Activated CD8-positive, alpha-beta memory T cell treated with anti-CD3 and anti-CD28 coated beads for 36 hours (primary cell): ENCODE measurements at regions not wholly inside any gene's neighbourhood (a gene's known extent, or its start where the extent isn't known, plus 50 kb on each side); places are given as distances from the start of the nearest gene placed in this dataset.

Experiments used
- CTCF ChIA-PET: fragments of 350-600 bp; sonication (Branson Sonifier 250); formaldehyde crosslinking; loops from one replicate; lab custom pipeline; 2021; ENCODE audit warnings: antibody characterized with exemption; lab: Charles Lee
- POLR2A ChIA-PET: fragments of 350-600 bp; sonication (Branson Sonifier 250); formaldehyde crosslinking; loops from one replicate; lab custom pipeline; 2021; ENCODE audit warnings: antibody characterized with exemption; lab: Charles Lee

DNA sequence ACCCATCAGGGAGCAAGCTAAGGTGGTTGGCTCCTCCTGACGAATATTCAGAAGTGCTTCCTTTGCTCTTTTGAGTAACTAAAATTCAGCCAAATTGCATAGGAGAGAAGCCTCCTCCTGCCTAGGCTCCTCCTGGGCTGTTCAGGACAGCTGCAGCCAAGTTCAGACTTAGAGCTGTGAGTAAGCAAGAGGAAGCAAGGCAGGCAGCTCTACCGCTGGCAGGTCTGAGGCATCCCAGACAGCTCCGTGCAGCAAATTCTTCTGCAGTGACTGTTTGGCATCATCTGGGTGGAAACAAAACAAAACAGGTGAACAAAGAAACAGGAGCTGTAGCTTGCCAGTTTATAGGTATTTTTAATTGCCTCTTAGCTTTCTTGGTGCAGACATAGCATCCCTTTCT, 421.0 kb downstream of the GADD45G start:
- ChIA-PET CTCF (interaction anchor here (0.6 kb wide), 1 partner anchor 41 kb away, joined by 3 read pairs; no protein-coding TSS in a partner anchor), POLR2A (no interaction called here)

DNA sequence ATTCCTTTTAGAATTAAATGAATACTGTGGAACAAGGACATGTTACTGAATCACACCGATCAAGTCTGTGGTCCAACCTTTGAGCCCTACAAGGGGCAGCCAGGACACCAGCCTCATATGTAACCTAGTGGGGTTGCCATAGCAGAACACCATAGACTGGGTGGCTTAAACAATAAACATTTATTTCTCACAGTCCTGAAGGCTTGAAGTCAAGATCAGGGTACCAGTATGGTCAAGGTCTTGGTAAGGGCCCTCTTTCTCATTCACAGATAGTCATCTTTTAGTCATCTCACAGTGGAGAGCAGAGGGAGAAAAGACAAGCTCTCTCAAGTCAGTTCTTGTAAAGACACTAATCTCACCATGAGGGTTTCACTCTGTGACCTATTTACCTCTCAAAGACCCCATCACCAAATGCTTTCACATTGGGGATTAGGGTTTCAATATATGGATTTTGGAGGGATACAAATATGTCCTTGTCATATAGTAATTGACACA, 422.5 kb downstream of the GADD45G start:
- ChIA-PET CTCF (no interaction called here), POLR2A (no interaction called here)

DNA sequence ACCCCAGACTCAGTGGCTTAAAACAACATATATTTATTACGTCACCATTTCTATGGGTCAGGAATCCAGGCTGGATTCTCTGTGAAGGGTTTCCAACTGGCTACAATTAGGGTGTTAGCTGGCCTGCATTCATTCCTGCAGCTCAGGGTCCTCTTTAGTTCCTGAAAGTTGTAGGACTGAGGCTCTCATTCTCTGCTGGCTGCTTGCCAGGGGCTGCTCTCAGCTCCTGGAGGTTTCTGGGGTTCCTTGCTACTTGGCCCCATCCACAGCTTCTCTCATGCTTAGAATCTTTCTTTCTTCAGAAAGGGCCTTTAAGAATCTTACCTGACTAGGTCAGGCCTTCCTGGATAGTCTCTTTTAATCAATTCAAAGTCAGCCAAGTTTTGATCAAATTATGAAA, 424.6 kb downstream of the GADD45G start:
- ChIA-PET CTCF (no interaction called here), POLR2A (no interaction called here)

- CTCF ChIA-PET = no interaction called here
- POLR2A ChIA-PET = no interaction called here
Measured at GRCh38 chr9:90029996-90030395, 425.2 kb downstream of the GADD45G start.

GRCh38 chr9:90032296-90033027, 427.6 kb downstream of the GADD45G start:
- ChIA-PET POLR2A (no interaction called here), CTCF (no interaction called here)

DNA sequence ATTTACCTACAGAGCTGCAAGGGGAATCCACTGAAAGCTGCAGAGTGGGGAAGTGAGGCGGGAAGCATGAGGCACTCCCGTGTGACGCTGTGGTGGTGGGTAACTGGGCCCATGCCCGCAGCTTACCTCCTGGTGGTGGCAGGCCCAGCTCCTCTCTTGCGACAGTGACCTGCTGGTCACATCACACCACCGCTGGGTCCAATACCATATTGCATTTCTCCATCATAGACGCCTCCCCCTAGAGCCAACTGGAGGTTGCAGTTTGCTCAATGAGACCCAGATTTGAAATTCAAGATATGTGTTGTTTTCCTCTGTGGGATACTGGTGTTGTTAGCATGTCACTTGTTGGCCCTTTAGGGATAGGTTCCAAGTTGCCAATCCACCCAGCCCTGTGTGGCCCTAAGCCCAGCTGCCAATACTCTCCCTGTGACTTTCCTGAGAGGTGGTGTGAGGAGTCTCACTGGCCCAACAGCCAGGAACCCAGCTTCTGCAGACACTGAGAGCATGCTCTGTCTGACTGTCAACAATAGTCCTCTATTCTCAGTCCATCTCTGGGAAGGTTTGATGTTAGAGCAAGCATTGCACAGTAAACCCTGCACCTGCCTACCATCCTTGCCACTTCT, 428.3 kb downstream of the GADD45G start:
- POLR2A ChIA-PET = no interaction called here
- CTCF ChIA-PET = no interaction called here

GRCh38 chr9:90034071-90034470, 429.3 kb downstream of the GADD45G start:
- POLR2A ChIA-PET = no interaction called here

GRCh38 chr9:90035471-90035870, 430.7 kb downstream of the GADD45G start:
- CTCF ChIA-PET = no interaction called here
- POLR2A ChIA-PET = no interaction called here

More at GRCh38 chr9:90034071-90034470, 429.3 kb downstream of the GADD45G start:
- CTCF ChIA-PET = no interaction called here

DNA sequence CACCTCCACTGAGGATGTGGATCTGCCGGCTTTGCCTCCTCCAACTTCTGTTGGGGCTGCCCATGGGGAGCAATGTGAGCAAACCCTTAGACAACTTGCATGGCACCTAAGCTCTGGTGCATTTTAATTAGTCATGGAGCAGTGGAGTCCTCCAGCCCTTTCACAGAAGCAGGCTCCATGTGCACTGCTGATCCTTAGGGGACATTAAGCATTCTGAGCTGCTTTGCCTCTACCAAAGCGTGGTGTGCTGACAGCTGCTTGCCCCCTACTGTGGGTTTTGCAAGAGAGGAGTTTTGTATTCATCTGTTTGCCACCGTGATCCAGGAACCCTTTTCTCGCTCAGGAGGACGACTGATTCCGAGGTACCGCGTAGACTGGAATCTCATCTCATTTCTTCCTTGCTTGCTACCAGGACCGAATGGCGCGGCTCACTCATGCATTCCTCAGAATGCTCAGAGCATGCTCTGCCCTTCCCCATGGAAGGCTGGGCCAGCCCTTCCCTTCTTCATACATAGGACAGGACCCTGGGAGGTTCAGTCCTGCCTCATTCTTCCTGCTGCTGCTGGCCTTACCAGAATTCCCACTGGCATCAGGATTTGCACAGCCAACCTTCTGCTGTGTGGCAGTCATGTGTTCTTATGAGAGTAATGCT, 432.5 kb downstream of the GADD45G start:
- POLR2A ChIA-PET = no interaction called here
- CTCF ChIA-PET = no interaction called here

DNA sequence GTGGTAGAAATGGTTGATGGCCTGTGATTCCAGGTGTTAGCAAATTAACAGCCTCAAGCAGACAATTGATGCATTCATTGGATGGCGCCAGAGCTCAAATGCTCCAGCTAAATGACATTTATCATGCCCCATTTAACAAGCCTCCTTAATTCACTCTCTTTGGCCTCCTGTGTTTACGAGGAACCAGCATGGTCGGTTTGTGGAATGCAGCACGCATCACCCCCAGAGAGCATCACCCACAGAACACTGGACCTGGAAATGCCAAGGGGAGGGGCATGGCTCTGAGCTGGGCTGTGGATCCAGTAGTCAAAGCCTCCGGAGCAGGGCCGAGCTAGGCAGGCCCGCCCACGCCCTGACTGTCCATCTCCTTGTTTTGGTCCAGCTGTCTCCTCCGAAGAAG, 434.0 kb downstream of the GADD45G start:
- POLR2A ChIA-PET = no interaction called here
- CTCF ChIA-PET = interaction anchor here (0.8 kb wide), 1 partner anchor 119 kb away, joined by 3 read pairs; no protein-coding TSS in a partner anchor

GRCh38 chr9:90044263-90044662, 439.5 kb downstream of the GADD45G start:
- POLR2A ChIA-PET = no interaction called here
- CTCF ChIA-PET = no interaction called here

DNA sequence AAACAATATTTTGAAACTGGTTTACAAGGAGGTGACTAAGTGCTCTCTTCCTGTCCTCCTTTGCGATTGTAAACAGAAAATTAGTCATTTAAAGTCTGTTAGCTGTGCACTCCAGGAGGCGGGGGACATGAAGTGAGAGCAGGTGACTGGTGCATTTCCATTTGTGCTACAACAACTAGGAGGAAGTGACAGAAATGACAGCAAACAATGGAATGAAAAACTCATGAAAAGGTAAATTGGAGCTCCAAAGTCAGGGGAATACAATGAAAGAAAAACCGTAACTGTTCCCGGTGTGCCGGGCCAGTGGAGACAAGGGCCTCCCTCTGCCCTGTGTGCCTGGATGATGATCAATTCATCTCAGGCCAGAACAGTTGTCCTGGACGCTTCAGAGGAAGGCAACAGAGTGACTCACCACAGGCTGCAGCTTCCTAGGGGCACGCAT, 439.9 kb downstream of the GADD45G start:
- POLR2A ChIA-PET = interaction anchor here (0.7 kb wide), 1 partner anchor 92 kb away, joined by 3 read pairs; no protein-coding TSS in a partner anchor
- CTCF ChIA-PET = no interaction called here

GRCh38 chr9:90046317-90046861, 441.6 kb downstream of the GADD45G start:
- POLR2A ChIA-PET = interaction anchor here (0.6 kb wide), 2 partner anchors 29 to 47 kb away, joined by 3 to 4 read pairs; no protein-coding TSS in a partner anchor

GRCh38 chr9:90047828-90048227, 443.0 kb downstream of the GADD45G start:
- POLR2A ChIA-PET = no interaction called here

More at GRCh38 chr9:90046317-90046861, 441.6 kb downstream of the GADD45G start:
- CTCF ChIA-PET = interaction anchor here (0.7 to 1.0 kb wide), 2 partner anchors 12 to 121 kb away, joined by 3 read pairs; no protein-coding TSS in a partner anchor

GRCh38 chr9:90052366-90052765, 447.6 kb downstream of the GADD45G start:
- ChIA-PET CTCF (no interaction called here), POLR2A (no interaction called here)

More at GRCh38 chr9:90047828-90048227, 443.0 kb downstream of the GADD45G start:
- CTCF ChIA-PET = no interaction called here

GRCh38 chr9:90053027-90053426, 448.2 kb downstream of the GADD45G start:
- CTCF ChIA-PET = no interaction called here

GRCh38 chr9:90054810-90055209, 450.0 kb downstream of the GADD45G start:
- POLR2A ChIA-PET = no interaction called here

More at GRCh38 chr9:90053027-90053426, 448.2 kb downstream of the GADD45G start:
- POLR2A ChIA-PET = no interaction called here

DNA sequence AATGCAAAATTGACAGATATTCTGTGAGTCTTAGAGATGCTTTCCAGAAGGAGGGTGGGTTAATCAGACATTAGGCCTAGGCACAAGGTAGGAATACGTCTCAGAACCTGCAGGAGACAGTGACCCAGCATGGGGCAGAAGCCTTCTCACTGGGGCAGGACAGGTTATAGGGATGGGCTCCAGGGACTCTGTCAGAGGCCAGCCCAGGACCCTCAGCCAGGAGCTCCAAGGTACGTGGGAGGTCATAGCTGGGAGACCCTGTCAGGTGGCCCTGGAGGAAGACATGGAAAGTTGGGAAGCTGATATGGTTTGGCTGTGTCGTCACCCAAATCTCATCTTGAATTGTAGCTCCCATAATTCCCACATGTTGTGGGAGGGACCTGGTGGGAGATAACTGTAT, 450.4 kb downstream of the GADD45G start:
- ChIA-PET CTCF (interaction anchor here (1.0 kb wide), 1 partner anchor 50 kb away, joined by 3 read pairs; no protein-coding TSS in a partner anchor), POLR2A (no interaction called here)

More at GRCh38 chr9:90054810-90055209, 450.0 kb downstream of the GADD45G start:
- CTCF ChIA-PET = interaction anchor here (1.0 kb wide), 1 partner anchor 51 kb away, joined by 3 read pairs; no protein-coding TSS in a partner anchor

GRCh38 chr9:90057361-90057760, 452.5 kb downstream of the GADD45G start:
- CTCF ChIA-PET = no interaction called here
- POLR2A ChIA-PET = no interaction called here
